Ovary (tissue), 3 donors: ENCODE measurements at regions not wholly inside any gene's neighbourhood (a gene's known extent, or its start where the extent isn't known, plus 50 kb on each side); places are given as distances from the start of the nearest gene placed in this dataset.

Experiments used
- EP300 ChIP-seq: sonication (generic); formaldehyde crosslinking; IDR thresholded peaks from one replicate; pipeline ENCODE4 v1.6.1; 2017; ENCODE audit warnings: antibody characterized with exemption
- TF ChIP-seq, protein P1 (sequence below), 3 donors: fragments of 450-650 bp in 2 of 3; fragments of 200-600 bp in 1 of 3; IDR thresholded peaks; one replicate each; pipeline versions ENCODE4 v1.5.1 to v1.8.0; 2016 to 2022; ENCODE audit warnings: antibody characterized with exemption in 3 of 3, mild to moderate bottlenecking in 1 of 3
- donor health status: DM: no; HTN: no; CAD: no.

DNA sequence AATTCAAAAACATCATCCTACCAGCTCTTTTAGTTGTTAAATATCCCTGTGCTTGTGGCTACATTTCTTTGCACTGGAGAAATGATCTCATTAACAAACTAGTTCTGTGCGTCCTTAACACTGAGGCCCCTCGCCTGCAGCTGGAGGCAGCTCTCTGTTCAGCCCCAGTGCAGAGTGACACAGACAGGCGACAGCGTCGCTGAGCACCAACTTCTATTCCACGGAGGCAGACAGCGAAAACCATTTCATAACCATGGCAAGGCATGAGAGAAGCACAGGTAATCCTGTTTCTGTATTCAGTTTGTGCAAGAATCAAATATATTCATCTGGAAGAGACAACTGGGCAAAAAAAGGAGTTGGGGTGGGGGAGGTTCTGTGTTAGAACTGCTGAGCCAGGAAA, 530.7 kb downstream of the ZIC1 start:
- no peak for TF ChIP-seq EP300
- TF ChIP-seq, protein P1, sequence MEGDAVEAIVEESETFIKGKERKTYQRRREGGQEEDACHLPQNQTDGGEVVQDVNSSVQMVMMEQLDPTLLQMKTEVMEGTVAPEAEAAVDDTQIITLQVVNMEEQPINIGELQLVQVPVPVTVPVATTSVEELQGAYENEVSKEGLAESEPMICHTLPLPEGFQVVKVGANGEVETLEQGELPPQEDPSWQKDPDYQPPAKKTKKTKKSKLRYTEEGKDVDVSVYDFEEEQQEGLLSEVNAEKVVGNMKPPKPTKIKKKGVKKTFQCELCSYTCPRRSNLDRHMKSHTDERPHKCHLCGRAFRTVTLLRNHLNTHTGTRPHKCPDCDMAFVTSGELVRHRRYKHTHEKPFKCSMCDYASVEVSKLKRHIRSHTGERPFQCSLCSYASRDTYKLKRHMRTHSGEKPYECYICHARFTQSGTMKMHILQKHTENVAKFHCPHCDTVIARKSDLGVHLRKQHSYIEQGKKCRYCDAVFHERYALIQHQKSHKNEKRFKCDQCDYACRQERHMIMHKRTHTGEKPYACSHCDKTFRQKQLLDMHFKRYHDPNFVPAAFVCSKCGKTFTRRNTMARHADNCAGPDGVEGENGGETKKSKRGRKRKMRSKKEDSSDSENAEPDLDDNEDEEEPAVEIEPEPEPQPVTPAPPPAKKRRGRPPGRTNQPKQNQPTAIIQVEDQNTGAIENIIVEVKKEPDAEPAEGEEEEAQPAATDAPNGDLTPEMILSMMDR (IDR thresholded peaks at IDR 0.05) = no peak
